Esophagus muscularis mucosa (tissue), 3 donors: ENCODE measurements at regions not wholly inside any gene's neighbourhood (a gene's known extent, or its start where the extent isn't known, plus 50 kb on each side); places are given as distances from the start of the nearest gene placed in this dataset.

Experiments used
- CTCF ChIP-seq, 3 experiments: fragments of 200-600 bp in 2 of 3; fragments of 450-650 bp in 1 of 3; sonication (generic) in 2 of 3; IDR thresholded peaks; one replicate each; pipeline ENCODE4 v1.5.1; 2017 to 2019; ENCODE audit warnings: antibody characterized with exemption in 3 of 3, mild to moderate bottlenecking in 2 of 3, moderate library complexity in 1 of 3
- POLR2A ChIP-seq: fragments of 450-650 bp; IDR thresholded peaks from one replicate; pipeline ENCODE4 v1.6.1; 2017; ENCODE audit warnings: antibody characterized with exemption, moderate library complexity, mild to moderate bottlenecking, low read depth

GRCh38 chr17:33534087-33534486 is 241.0 kb upstream of the ASIC2 start:
- TF ChIP-seq CTCF (IDR thresholded peaks at IDR 0.05) (no peak), POLR2A (no peak)
